ENCODE measurements at regions not wholly inside any gene's neighbourhood (a gene's known extent, or its start where the extent isn't known, plus 50 kb on each side); places are given as distances from the start of the nearest gene placed in this dataset.

DNA sequence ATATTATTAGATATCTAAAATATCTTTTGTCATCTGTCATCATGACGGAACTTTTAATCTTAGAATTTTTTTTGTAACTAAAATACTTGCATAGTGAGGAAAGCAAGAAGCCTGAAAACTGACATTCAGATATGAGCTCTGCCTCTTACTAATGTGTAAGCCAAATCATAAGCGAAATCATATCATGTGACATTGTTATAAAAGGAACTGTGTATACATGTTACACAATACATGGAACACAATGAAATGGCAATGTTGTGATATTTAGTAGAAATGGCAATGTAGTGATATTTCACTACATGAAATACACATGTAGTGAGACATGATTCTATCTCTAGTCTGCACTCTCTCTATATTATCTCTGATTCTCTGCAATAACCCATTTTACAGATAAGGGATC, 1016.4 kb upstream of the PIK3C3 start:
- TF ChIP-seq POLR2A (IDR thresholded peaks at IDR 0.05) = no peak
- TF ChIP-seq, protein P1, sequence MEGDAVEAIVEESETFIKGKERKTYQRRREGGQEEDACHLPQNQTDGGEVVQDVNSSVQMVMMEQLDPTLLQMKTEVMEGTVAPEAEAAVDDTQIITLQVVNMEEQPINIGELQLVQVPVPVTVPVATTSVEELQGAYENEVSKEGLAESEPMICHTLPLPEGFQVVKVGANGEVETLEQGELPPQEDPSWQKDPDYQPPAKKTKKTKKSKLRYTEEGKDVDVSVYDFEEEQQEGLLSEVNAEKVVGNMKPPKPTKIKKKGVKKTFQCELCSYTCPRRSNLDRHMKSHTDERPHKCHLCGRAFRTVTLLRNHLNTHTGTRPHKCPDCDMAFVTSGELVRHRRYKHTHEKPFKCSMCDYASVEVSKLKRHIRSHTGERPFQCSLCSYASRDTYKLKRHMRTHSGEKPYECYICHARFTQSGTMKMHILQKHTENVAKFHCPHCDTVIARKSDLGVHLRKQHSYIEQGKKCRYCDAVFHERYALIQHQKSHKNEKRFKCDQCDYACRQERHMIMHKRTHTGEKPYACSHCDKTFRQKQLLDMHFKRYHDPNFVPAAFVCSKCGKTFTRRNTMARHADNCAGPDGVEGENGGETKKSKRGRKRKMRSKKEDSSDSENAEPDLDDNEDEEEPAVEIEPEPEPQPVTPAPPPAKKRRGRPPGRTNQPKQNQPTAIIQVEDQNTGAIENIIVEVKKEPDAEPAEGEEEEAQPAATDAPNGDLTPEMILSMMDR (IDR thresholded peaks at IDR 0.05) = no peak

Measured in Peyer's patch (tissue), 4 donors.